ENCODE measurements at regions not wholly inside any gene's neighbourhood (a gene's known extent, or its start where the extent isn't known, plus 50 kb on each side); places are given as distances from the start of the nearest gene placed in this dataset.

GRCh38 chr1:228917755-228918154 is 182.5 kb downstream of the RHOU start:
- WGBS: 90% methylated on average over 2 of the region's 2 CpGs
- H3K9ac ChIP-seq (ENCODE audit: low read depth in 1 of 2, low read length in 2 of 2): no peak overlapping the region
- TF ChIP-seq EGR1 (IDR thresholded peaks at IDR 0.05; ENCODE audit: low read depth in 2 of 2) (no peak), RXRA (IDR thresholded peaks at IDR 0.05) (no peak), SP1 (IDR thresholded peaks at IDR 0.05) (no peak), MAX (IDR thresholded peaks at IDR 0.05) (no peak), HNF4G (IDR thresholded peaks at IDR 0.05) (no peak), NR2F2 (IDR thresholded peaks at IDR 0.05) (no peak), HNF4A (conservative IDR thresholded peaks at IDR 0.05) (no peak), RAD21 (IDR thresholded peaks at IDR 0.05) (no peak), YY1 (IDR thresholded peaks at IDR 0.05) (no peak), CTCF (IDR thresholded peaks at IDR 0.05; ENCODE audit: low read depth, low read length, missing input control) (no peak), ATF3 (IDR thresholded peaks at IDR 0.05) (no peak), FOXA2 (IDR thresholded peaks at IDR 0.05) (no peak), JUND (IDR thresholded peaks at IDR 0.05) (no peak), TAF1 (conservative IDR thresholded peaks at IDR 0.05) (no peak), ZBTB33 (IDR thresholded peaks at IDR 0.05) (no peak), FOXA1 (IDR thresholded peaks at IDR 0.05) (no peak), GABPA (IDR thresholded peaks at IDR 0.05 in 1 of 2, conservative IDR thresholded peaks at IDR 0.05 in 1 of 2) (no peak), REST (IDR thresholded peaks at IDR 0.05) (no peak)
- H3K9me3 ChIP-seq (ENCODE audit: control insufficient read depth in 4 of 4, low read length in 3 of 4): no peaks in the 10 kb centered on the region
- no peaks in the 10 kb centered on the region for H3K36me3 ChIP-seq (ENCODE audit: control insufficient read depth in 4 of 4, insufficient read depth in 3 of 4, low read depth in 1 of 4, low read length in 3 of 4)
- peaks cover 2 to 6% (median 6%) of the 10 kb centered on the region in 4 donors for H3K4me1 ChIP-seq (ENCODE audit: control insufficient read depth in 4 of 4, insufficient read depth in 4 of 4, low read length in 3 of 4)
- no peak overlapping the region for H3K4me3 ChIP-seq (ENCODE audit: low read depth in 1 of 3, low read length in 3 of 3)
- no peak for DNase-seq (ENCODE audit: low spot score)
- H3K27me3 ChIP-seq (ENCODE audit: control insufficient read depth in 4 of 4, insufficient read depth in 4 of 4, low read length in 3 of 4): no peaks in the 10 kb centered on the region
- no peak overlapping the region for H3K27ac ChIP-seq (ENCODE audit: low read depth in 1 of 2, low read length in 2 of 2)

Data from liver (tissue), 8 donors.